ENCODE measurements at regions not wholly inside any gene's neighbourhood (a gene's known extent, or its start where the extent isn't known, plus 50 kb on each side); places are given as distances from the start of the nearest gene placed in this dataset.

DNA sequence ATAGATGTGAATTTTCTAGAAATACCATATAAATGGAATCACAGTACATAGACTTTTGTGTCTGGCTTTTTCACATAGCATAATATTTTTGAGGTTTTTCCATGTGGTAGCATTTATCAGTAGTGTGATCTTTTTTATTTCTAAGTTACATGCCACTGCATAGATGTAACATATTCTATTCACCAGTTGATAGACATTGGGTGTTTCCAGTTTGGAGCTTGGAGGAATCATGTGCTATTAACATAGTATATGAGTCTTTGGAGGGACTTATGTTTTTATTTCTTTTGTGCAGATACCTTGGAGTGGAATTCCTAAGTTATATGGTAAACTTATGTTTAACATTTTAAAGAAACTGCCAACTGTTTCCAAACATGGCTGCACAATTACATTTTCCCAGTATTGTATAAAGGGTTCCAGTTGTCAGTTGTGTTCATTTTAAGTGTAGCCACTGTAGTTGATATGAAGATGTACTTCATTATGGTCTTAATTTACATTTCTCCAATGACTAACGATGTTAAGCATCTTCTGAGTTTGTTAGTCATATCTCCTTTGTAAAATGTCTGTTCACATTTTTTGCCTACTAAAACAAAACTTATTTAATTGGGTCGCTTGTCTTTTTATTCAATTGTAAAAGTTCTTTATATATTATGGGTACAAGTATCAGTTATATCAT is 145.7 kb upstream of the TRPC6 start:
- TF ChIP-seq, protein P1, sequence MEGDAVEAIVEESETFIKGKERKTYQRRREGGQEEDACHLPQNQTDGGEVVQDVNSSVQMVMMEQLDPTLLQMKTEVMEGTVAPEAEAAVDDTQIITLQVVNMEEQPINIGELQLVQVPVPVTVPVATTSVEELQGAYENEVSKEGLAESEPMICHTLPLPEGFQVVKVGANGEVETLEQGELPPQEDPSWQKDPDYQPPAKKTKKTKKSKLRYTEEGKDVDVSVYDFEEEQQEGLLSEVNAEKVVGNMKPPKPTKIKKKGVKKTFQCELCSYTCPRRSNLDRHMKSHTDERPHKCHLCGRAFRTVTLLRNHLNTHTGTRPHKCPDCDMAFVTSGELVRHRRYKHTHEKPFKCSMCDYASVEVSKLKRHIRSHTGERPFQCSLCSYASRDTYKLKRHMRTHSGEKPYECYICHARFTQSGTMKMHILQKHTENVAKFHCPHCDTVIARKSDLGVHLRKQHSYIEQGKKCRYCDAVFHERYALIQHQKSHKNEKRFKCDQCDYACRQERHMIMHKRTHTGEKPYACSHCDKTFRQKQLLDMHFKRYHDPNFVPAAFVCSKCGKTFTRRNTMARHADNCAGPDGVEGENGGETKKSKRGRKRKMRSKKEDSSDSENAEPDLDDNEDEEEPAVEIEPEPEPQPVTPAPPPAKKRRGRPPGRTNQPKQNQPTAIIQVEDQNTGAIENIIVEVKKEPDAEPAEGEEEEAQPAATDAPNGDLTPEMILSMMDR (IDR thresholded peaks at IDR 0.05): no peak
- no peak for TF ChIP-seq EZH2 (IDR thresholded peaks at IDR 0.05)
- no peak for TF ChIP-seq EZH2phosphoT487 (IDR thresholded peaks at IDR 0.05)
